B cell (primary cell): ENCODE measurements at regions not wholly inside any gene's neighbourhood (a gene's known extent, or its start where the extent isn't known, plus 50 kb on each side); places are given as distances from the start of the nearest gene placed in this dataset.

Experiments used
- ATAC-seq: fragments of 200-7000 bp; cut with Tn5 transposase; one replicate; pipeline ENCODE4 v1.10.0; 2021; ENCODE audit warnings: low read depth, mild to moderate bottlenecking, moderate number of reproducible peaks, moderate library complexity
- CTCF ChIA-PET: fragments of 350-600 bp; sonication (Branson Sonifier 250); formaldehyde crosslinking; loops from one replicate; lab custom pipeline; 2021; ENCODE audit warnings: antibody characterized with exemption, inconsistent platforms; lab: Charles Lee
- POLR2A ChIA-PET: fragments of 350-600 bp; sonication (Branson Sonifier 250); formaldehyde crosslinking; loops from one replicate; lab custom pipeline; 2021; ENCODE audit warnings: antibody characterized with exemption; lab: Charles Lee
- DNase-seq: peaks from one replicate; pipeline ENCODE4 v3.0.0; 2013
- H2AFZ ChIP-seq: 2 replicates; pipeline ENCODE4 v1.6.1; 2012; ENCODE audit warnings: mild to moderate bottlenecking, low read depth, low read length; ENCODE audit not compliant: insufficient read depth, poor library complexity, severe bottlenecking
- H3K27ac ChIP-seq, 2 donors: 1 replicate in 1 of 2; 2 replicates in 1 of 2; pipeline ENCODE4 v1.5.1; 2012 to 2013; ENCODE audit warnings: low read length in 2 of 2, mild to moderate bottlenecking in 2 of 2, moderate library complexity in 1 of 2
- H3K27me3 ChIP-seq, 4 experiments: fragments of 200-600 bp in 1 of 4; sonication (generic) in 1 of 4; replicated peaks in 1 of 4; 1 replicate in 2 of 4; 2 replicates in 2 of 4; pipeline versions ENCODE4 v1.6.1 to v1.7.0; 2013 to 2016; ENCODE audit warnings: low read length in 3 of 4, mild to moderate bottlenecking in 2 of 4, mixed read lengths in 1 of 4, moderate library complexity in 1 of 4; ENCODE audit not compliant: insufficient read depth in 4 of 4, control insufficient read depth in 3 of 4; ENCODE audit errors: control extremely low read depth in 1 of 4
- H3K36me3 ChIP-seq, 2 experiments: replicated peaks in 1 of 2; 1 replicate in 1 of 2; 2 replicates in 1 of 2; pipeline versions ENCODE4 v1.6.1 to v1.7.1; 2013; ENCODE audit warnings: low read length in 1 of 2; ENCODE audit not compliant: insufficient read depth in 2 of 2, control insufficient read depth in 1 of 2; ENCODE audit errors: control extremely low read depth in 1 of 2, extremely low read depth in 1 of 2
- H3K4me1 ChIP-seq, 2 donors: fragments of 200-600 bp in 1 of 2; sonication (generic) in 1 of 2; 1 replicate in 1 of 2; 2 replicates in 1 of 2; pipeline versions ENCODE4 v1.5.1 to v1.6.1; 2013 to 2017; ENCODE audit warnings: low read length in 2 of 2; ENCODE audit not compliant: control insufficient read depth in 2 of 2, insufficient read depth in 2 of 2
- H3K4me2 ChIP-seq: replicated peaks from 2 replicates; pipeline ENCODE3; 2012; ENCODE audit warnings: mild to moderate bottlenecking, low read depth, low read length; ENCODE audit not compliant: poor library complexity, severe bottlenecking
- H3K4me3 ChIP-seq, 5 experiments: fragments of 200-600 bp in 1 of 5; sonication (generic) in 1 of 5; 1 replicate in 3 of 5; 2 replicates in 2 of 5; pipeline versions ENCODE4 v1.5.1 to v1.7.0; 2011 to 2016; ENCODE audit warnings: low read length in 4 of 5, mild to moderate bottlenecking in 4 of 5, low read depth in 2 of 5, control low read depth in 1 of 5, moderate library complexity in 1 of 5; ENCODE audit not compliant: insufficient read depth in 1 of 5; ENCODE audit errors: control extremely low read depth in 1 of 5, extremely low read depth in 1 of 5
- H3K79me2 ChIP-seq: fragments of 200-600 bp; sonication (generic); one replicate; pipeline ENCODE4 v1.6.0; 2016; ENCODE audit warnings: low read length; ENCODE audit not compliant: control insufficient read depth, insufficient read depth
- H3K9ac ChIP-seq: fragments of 200-600 bp; sonication (generic); 2 replicates; pipeline ENCODE4 v1.6.1; 2017; ENCODE audit warnings: mild to moderate bottlenecking, low read length, moderate library complexity
- H3K9me3 ChIP-seq, 3 donors: one replicate each; pipeline versions ENCODE4 v1.6.1 to v1.7.1; 2013; ENCODE audit warnings: low read length in 2 of 3; ENCODE audit not compliant: control insufficient read depth in 2 of 3, insufficient read depth in 1 of 3; ENCODE audit errors: control extremely low read depth in 1 of 3
- H4K20me1 ChIP-seq: 2 replicates; pipeline ENCODE4 v1.6.0; 2012; ENCODE audit warnings: mild to moderate bottlenecking, low read length; ENCODE audit not compliant: insufficient read depth, control insufficient read depth, poor library complexity, severe bottlenecking
- H3K27ac Mint-ChIP-seq: one replicate; pipeline ENCODE4 v1.8.0; 2021; ENCODE audit warnings: mixed read lengths
- H3K27me3 Mint-ChIP-seq: one replicate; pipeline ENCODE4 v1.8.0; 2021; ENCODE audit warnings: mixed read lengths
- H3K4me1 Mint-ChIP-seq: one replicate; pipeline ENCODE4 v1.8.0; 2021; ENCODE audit warnings: mixed read lengths
- H3K4me3 Mint-ChIP-seq: one replicate; pipeline ENCODE4 v1.8.0; 2021; ENCODE audit warnings: mixed read lengths
- H3K9me3 Mint-ChIP-seq: one replicate; pipeline ENCODE4 v1.8.0; 2022; ENCODE audit warnings: mixed read lengths; ENCODE audit not compliant: insufficient read depth
- EZH2 ChIP-seq: IDR thresholded peaks from 2 replicates; pipeline ENCODE4 v1.6.1; 2012; ENCODE audit warnings: borderline replicate concordance, low read depth, mild to moderate bottlenecking, moderate library complexity, low read length; ENCODE audit not compliant: insufficient read depth, poor library complexity, severe bottlenecking
- WGBS: methylation state at CpG from one replicate; pipeline ENCODE4 v1.1.5; 2013; ENCODE audit warnings: missing lambda C conversion rate; ENCODE audit not compliant: insufficient coverage; 5-methylcytosine and 5-hydroxymethylcytosine counted together
- intact Hi-C: fragments of 100-400 bp; cut with micrococcal nuclease; formaldehyde crosslinking; loops from one replicate; pipeline ENCODE4 v1.10.0; 2022
- TF ChIP-seq, protein P1 (sequence below): fragments of 200-600 bp; IDR thresholded peaks from one replicate; pipeline ENCODE4 v1.8.0; 2022; ENCODE audit warnings: antibody characterized with exemption, mild to moderate bottlenecking

DNA sequence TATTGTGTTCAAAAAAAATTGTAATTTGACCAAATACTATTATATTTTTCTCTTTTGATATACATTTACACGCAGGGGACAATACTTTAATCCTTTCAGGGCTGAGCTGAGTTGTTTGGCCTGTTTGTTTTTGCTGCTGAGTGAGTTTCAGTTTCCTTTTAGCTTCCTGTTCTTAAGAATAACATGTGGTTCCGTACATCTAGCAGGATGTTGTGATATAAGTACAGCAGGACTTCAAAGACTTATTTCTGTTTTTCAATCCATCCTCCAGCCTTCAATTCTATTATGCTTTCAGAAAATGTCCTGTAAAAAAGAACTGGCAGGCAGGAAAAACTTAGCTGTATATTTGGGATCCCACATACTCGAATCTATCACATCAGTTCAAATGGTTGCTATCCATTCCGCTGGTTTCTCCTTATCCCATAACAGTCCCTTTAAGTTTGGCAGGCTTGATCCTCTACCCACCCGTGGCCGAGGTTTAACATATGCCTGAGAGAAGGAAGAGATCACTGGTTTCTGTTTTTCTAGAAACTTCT, 1037.3 kb upstream of the ACO1 start:
- 67% methylated on average over 1 of the region's 6 CpGs for WGBS
- Mint-ChIP-seq H3K27me3 (no peaks in the 10 kb centered on the region), H3K27ac (peak overlapping the region; percentile 91), H3K4me1 (peaks cover 29% of the 10 kb centered on the region), H3K9me3 (peaks cover 6% of the 10 kb centered on the region), H3K4me3 (peak overlapping the region; percentile 77)
- Histone ChIP-seq H4K20me1 (no peaks in the 10 kb centered on the region), H3K4me3 (peak overlapping the region in 1 of 5 experiments; percentile 40), H3K9me3 (no peaks in the 10 kb centered on the region), H3K27ac (peak overlapping the region; percentile 83 to 84), H3K27me3 (no peaks in the 10 kb centered on the region), H3K4me2 (peak overlapping the region; percentile 52), H3K79me2 (no peaks in the 10 kb centered on the region), H3K9ac (peak overlapping the region; percentile 25), H3K36me3 (no peaks in the 10 kb centered on the region), H2AFZ (peak overlapping the region; percentile 66), H3K4me1 (peaks cover 9 to 38% of the 10 kb centered on the region in 2 donors)
- ChIA-PET POLR2A (no interaction called here), CTCF (no interaction called here)
- peak; percentile 75 for DNase-seq
- no peak for TF ChIP-seq EZH2
- TF ChIP-seq, protein P1, sequence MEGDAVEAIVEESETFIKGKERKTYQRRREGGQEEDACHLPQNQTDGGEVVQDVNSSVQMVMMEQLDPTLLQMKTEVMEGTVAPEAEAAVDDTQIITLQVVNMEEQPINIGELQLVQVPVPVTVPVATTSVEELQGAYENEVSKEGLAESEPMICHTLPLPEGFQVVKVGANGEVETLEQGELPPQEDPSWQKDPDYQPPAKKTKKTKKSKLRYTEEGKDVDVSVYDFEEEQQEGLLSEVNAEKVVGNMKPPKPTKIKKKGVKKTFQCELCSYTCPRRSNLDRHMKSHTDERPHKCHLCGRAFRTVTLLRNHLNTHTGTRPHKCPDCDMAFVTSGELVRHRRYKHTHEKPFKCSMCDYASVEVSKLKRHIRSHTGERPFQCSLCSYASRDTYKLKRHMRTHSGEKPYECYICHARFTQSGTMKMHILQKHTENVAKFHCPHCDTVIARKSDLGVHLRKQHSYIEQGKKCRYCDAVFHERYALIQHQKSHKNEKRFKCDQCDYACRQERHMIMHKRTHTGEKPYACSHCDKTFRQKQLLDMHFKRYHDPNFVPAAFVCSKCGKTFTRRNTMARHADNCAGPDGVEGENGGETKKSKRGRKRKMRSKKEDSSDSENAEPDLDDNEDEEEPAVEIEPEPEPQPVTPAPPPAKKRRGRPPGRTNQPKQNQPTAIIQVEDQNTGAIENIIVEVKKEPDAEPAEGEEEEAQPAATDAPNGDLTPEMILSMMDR = no peak
- peak; percentile 86 for ATAC-seq
- intact Hi-C loops = loop anchor here (10.0 kb wide), 1 partner anchor 98 kb away; no protein-coding TSS in a partner anchor

DNA sequence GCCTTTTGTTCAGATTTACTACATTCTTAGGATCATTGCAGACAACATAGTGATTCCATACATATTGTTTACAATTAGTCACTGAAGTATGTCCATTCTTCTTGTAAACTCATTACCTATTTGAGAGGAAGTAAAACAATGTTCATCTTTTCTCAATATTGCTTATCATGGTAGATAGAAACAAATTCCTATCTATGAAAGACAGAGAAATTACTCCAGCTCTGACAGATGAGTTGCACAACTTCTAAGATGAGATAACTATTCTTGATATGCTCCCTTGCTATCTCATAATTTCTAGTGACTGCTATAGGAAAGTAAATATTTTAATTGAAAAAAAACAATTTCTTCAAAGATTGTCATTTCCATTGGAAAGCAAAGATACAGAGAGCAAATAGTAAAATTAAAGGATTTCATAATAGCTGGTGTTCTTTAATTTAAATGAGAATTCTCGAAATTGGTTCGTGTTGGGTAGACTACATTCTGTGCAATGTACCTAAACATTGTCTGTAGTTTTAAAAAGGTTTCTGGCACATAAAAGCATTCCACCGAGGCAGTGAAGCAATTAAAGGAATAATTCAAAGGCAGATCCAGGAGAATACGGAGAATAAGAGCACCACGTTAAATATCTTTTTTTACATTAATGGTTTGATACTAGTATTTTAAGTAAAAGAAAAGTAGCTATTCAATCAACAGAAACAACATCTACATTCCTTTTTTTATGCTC, 1029.1 kb upstream of the ACO1 start:
- no peak for ATAC-seq
- intact Hi-C loops = no loop called here

More for the DNA sequence above, 1029.1 kb upstream of the ACO1 start:
- H3K79me2 ChIP-seq = no peaks in the 10 kb centered on the region
- no peaks in the 10 kb centered on the region for H3K27me3 ChIP-seq
- Mint-ChIP-seq H3K27ac (no peak overlapping the region), H3K9me3 (no peaks in the 10 kb centered on the region), H3K4me3 (no peak overlapping the region), H3K4me1 (no peaks in the 10 kb centered on the region), H3K27me3 (peaks cover 3% of the 10 kb centered on the region)
- H3K4me2 ChIP-seq = no peak overlapping the region
- H2AFZ ChIP-seq = no peak overlapping the region
- H3K27ac ChIP-seq = no peak overlapping the region
- H3K4me3 ChIP-seq = no peak overlapping the region
- H3K9ac ChIP-seq = no peak overlapping the region
- CTCF ChIA-PET = no interaction called here
- no peaks in the 10 kb centered on the region for H4K20me1 ChIP-seq
- no peak for DNase-seq
- POLR2A ChIA-PET = no interaction called here
- H3K36me3 ChIP-seq = no peaks in the 10 kb centered on the region
- no peaks in the 10 kb centered on the region for H3K4me1 ChIP-seq
- H3K9me3 ChIP-seq = no peaks in the 10 kb centered on the region
- TF ChIP-seq EZH2 = no peak
- TF ChIP-seq, protein P1 = no peak
- 77% methylated on average over 2 of the region's 5 CpGs for WGBS
